Hepatocyte (in vitro differentiated cells): ENCODE measurements at regions not wholly inside any gene's neighbourhood (a gene's known extent, or its start where the extent isn't known, plus 50 kb on each side); places are given as distances from the start of the nearest gene placed in this dataset.

Experiments used
- DNase-seq: peaks from one replicate; pipeline ENCODE4 v3.0.0-alpha.2; 2016; ENCODE audit warnings: low spot score
- H2AFZ ChIP-seq: fragments of 200-600 bp; sonication (generic); 2 replicates; pipeline ENCODE4 v1.6.0; 2016; ENCODE audit warnings: antibody characterized with exemption, mild to moderate bottlenecking
- H3K27ac ChIP-seq: fragments of 200-600 bp; sonication (generic); 2 replicates; pipeline ENCODE4 v1.5.1; 2016; ENCODE audit warnings: mild to moderate bottlenecking
- H3K27me3 ChIP-seq: fragments of 200-600 bp; sonication (generic); 2 replicates; pipeline ENCODE4 v1.6.1; 2016
- H3K36me3 ChIP-seq: fragments of 200-600 bp; sonication (generic); replicated peaks from 2 replicates; pipeline ENCODE4 v1.5.1; 2016; ENCODE audit warnings: low read depth; ENCODE audit not compliant: insufficient read depth
- H3K4me1 ChIP-seq: fragments of 200-600 bp; sonication (generic); 2 replicates; pipeline ENCODE4 v1.5.1; 2016; ENCODE audit warnings: mild to moderate bottlenecking, moderate library complexity; ENCODE audit not compliant: insufficient read depth
- H3K4me2 ChIP-seq: fragments of 200-600 bp; sonication (generic); 2 replicates; pipeline ENCODE4 v1.6.0; 2016
- H3K4me3 ChIP-seq: fragments of 200-600 bp; sonication (generic); 2 replicates; pipeline ENCODE4 v1.5.1; 2016; ENCODE audit warnings: mild to moderate bottlenecking
- H3K79me2 ChIP-seq: fragments of 200-600 bp; sonication (generic); 2 replicates; pipeline ENCODE4 v1.6.0; 2017; ENCODE audit warnings: mild to moderate bottlenecking
- H3K9me2 ChIP-seq: fragments of 200-600 bp; sonication (generic); replicated peaks from 2 replicates; pipeline ENCODE4 v1.6.0; 2017; ENCODE audit warnings: mild to moderate bottlenecking; ENCODE audit not compliant: insufficient read depth
- H3K9me3 ChIP-seq: fragments of 200-600 bp; sonication (generic); 2 replicates; pipeline ENCODE4 v1.5.1; 2016; ENCODE audit warnings: low read depth, mild to moderate bottlenecking
- H4K20me1 ChIP-seq: fragments of 200-600 bp; sonication (generic); 2 replicates; pipeline ENCODE4 v1.6.0; 2016; ENCODE audit warnings: mild to moderate bottlenecking; ENCODE audit not compliant: insufficient read depth, poor library complexity, severe bottlenecking
- CTCF ChIP-seq: fragments of 200-600 bp; sonication (generic); IDR thresholded peaks from 2 replicates; pipeline ENCODE4 v1.5.1; 2016; ENCODE audit warnings: antibody characterized with exemption, mild to moderate bottlenecking; ENCODE audit not compliant: poor library complexity
- EZH2 ChIP-seq: fragments of 200-600 bp; sonication (generic); IDR thresholded peaks from 2 replicates; pipeline ENCODE4 v1.6.1; 2016; ENCODE audit warnings: antibody characterized with exemption, mild to moderate bottlenecking, borderline replicate concordance
- EZH2phosphoT487 ChIP-seq: fragments of 200-600 bp; sonication (generic); IDR thresholded peaks from one replicate; pipeline ENCODE4 v1.6.1; 2018; ENCODE audit warnings: antibody characterized with exemption, mild to moderate bottlenecking, low read depth, moderate library complexity; ENCODE audit not compliant: unreplicated experiment, severe bottlenecking
- WGBS: methylation state at CpG from one replicate; pipeline ENCODE4 v1.1.6; 2016; ENCODE audit warnings: low lambda C conversion rate; ENCODE audit errors: missing lambda C conversion rate; 5-methylcytosine and 5-hydroxymethylcytosine counted together

GRCh38 chr5:20254748-20255147, 266.7 kb upstream of the CDH18 start:
- H3K27ac ChIP-seq: no peak overlapping the region
- H4K20me1 ChIP-seq: no peaks in the 10 kb centered on the region
- H3K4me1 ChIP-seq: no peaks in the 10 kb centered on the region
- 96% methylated on average over 4 of the region's 4 CpGs for WGBS
- H3K36me3 ChIP-seq: no peaks in the 10 kb centered on the region
- no peak for DNase-seq
- H3K4me3 ChIP-seq: no peak overlapping the region
- H3K79me2 ChIP-seq: no peaks in the 10 kb centered on the region
- no peaks in the 10 kb centered on the region for H3K9me2 ChIP-seq
- H3K27me3 ChIP-seq: no peaks in the 10 kb centered on the region
- TF ChIP-seq EZH2phosphoT487 (no peak), CTCF (no peak), EZH2 (no peak)
- no peak overlapping the region for H2AFZ ChIP-seq
- H3K4me2 ChIP-seq: no peak overlapping the region
- H3K9me3 ChIP-seq: no peaks in the 10 kb centered on the region

GRCh38 chr5:20248118-20248517, 260.1 kb upstream of the CDH18 start:
- no peak overlapping the region for H2AFZ ChIP-seq
- H3K27me3 ChIP-seq: no peaks in the 10 kb centered on the region
- TF ChIP-seq EZH2phosphoT487 (no peak), EZH2 (no peak), CTCF (no peak)
- no peak overlapping the region for H3K4me3 ChIP-seq
- no peaks in the 10 kb centered on the region for H3K9me2 ChIP-seq
- no peak overlapping the region for H3K4me2 ChIP-seq
- H3K9me3 ChIP-seq: no peaks in the 10 kb centered on the region
- no peaks in the 10 kb centered on the region for H3K36me3 ChIP-seq
- DNase-seq: no peak
- no peaks in the 10 kb centered on the region for H3K4me1 ChIP-seq
- H3K79me2 ChIP-seq: no peaks in the 10 kb centered on the region
- H3K27ac ChIP-seq: no peak overlapping the region
- WGBS: 56% methylated on average over 1 of the region's 1 CpG
- no peaks in the 10 kb centered on the region for H4K20me1 ChIP-seq

- Histone ChIP-seq H3K4me1 (no peaks in the 10 kb centered on the region), H3K4me3 (no peak overlapping the region), H2AFZ (no peak overlapping the region), H4K20me1 (no peaks in the 10 kb centered on the region), H3K9me3 (no peaks in the 10 kb centered on the region), H3K4me2 (no peak overlapping the region), H3K79me2 (no peaks in the 10 kb centered on the region), H3K27ac (no peak overlapping the region), H3K36me3 (no peaks in the 10 kb centered on the region), H3K9me2 (no peaks in the 10 kb centered on the region), H3K27me3 (no peaks in the 10 kb centered on the region)
- 69% methylated on average over 2 of the region's 2 CpGs for WGBS
- no peak for DNase-seq
- TF ChIP-seq CTCF (no peak), EZH2phosphoT487 (no peak), EZH2 (no peak)
These were observed 257.5 kb upstream of the CDH18 start for GRCh38 chr5:20245432-20245974.

GRCh38 chr5:20241351-20241750, 253.4 kb upstream of the CDH18 start:
- no peak for DNase-seq
- WGBS: 94% methylated on average over 10 of the region's 10 CpGs
- H3K27me3 ChIP-seq: no peaks in the 10 kb centered on the region
- no peak overlapping the region for H3K4me2 ChIP-seq
- no peaks in the 10 kb centered on the region for H4K20me1 ChIP-seq
- no peaks in the 10 kb centered on the region for H3K9me2 ChIP-seq
- TF ChIP-seq EZH2phosphoT487 (no peak), CTCF (no peak), EZH2 (no peak)
- H3K36me3 ChIP-seq: no peaks in the 10 kb centered on the region
- H2AFZ ChIP-seq: no peak overlapping the region
- H3K79me2 ChIP-seq: no peaks in the 10 kb centered on the region
- no peak overlapping the region for H3K4me3 ChIP-seq
- no peak overlapping the region for H3K27ac ChIP-seq
- no peaks in the 10 kb centered on the region for H3K9me3 ChIP-seq
- no peaks in the 10 kb centered on the region for H3K4me1 ChIP-seq
